ENCODE measurements at regions not wholly inside any gene's neighbourhood (a gene's known extent, or its start where the extent isn't known, plus 50 kb on each side); places are given as distances from the start of the nearest gene placed in this dataset.

DNA sequence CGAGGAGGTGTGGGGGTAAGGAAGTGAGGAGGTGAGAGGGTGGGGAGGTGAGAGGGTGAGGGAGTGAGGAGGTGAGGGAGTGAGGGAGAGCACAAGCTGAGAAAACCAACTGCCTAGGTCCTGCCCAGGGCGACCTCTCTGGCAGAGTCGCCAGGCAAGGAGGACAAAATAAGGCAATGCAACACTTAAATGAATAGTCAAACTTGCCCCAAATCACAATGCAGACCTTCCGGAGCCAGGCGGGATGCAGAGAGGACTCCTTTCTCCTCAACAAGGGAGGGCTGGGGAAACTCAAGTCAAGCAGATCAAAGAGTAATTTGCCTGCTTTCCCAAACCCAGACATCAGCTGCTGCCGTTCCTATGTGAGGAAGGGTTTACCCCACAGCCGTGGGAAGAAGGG, 86.0 kb downstream of the CCDC185 start:
- Mint-ChIP-seq H3K4me3 (ENCODE audit: low read depth) (no peak overlapping the region), H3K27me3 (peaks cover 41% of the 10 kb centered on the region), H3K36me3 (ENCODE audit: insufficient read depth) (no peaks in the 10 kb centered on the region), H3K9me3 (ENCODE audit: low read depth) (no peaks in the 10 kb centered on the region), H3K4me1 (ENCODE audit: low read depth) (peaks cover 4% of the 10 kb centered on the region), H3K27ac (no peak overlapping the region)
- TF ChIP-seq, protein P1, sequence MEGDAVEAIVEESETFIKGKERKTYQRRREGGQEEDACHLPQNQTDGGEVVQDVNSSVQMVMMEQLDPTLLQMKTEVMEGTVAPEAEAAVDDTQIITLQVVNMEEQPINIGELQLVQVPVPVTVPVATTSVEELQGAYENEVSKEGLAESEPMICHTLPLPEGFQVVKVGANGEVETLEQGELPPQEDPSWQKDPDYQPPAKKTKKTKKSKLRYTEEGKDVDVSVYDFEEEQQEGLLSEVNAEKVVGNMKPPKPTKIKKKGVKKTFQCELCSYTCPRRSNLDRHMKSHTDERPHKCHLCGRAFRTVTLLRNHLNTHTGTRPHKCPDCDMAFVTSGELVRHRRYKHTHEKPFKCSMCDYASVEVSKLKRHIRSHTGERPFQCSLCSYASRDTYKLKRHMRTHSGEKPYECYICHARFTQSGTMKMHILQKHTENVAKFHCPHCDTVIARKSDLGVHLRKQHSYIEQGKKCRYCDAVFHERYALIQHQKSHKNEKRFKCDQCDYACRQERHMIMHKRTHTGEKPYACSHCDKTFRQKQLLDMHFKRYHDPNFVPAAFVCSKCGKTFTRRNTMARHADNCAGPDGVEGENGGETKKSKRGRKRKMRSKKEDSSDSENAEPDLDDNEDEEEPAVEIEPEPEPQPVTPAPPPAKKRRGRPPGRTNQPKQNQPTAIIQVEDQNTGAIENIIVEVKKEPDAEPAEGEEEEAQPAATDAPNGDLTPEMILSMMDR (IDR thresholded peaks at IDR 0.05; ENCODE audit: unreplicated experiment), result no peak
- no peak for DNase-seq (ENCODE audit: low spot score, unreplicated experiment)

GRCh38 chr1:223479718-223480425, 86.7 kb downstream of the CCDC185 start:
- TF ChIP-seq, protein P1 (IDR thresholded peaks at IDR 0.05; ENCODE audit: unreplicated experiment), result no peak
- Mint-ChIP-seq H3K36me3 (ENCODE audit: insufficient read depth) (no peaks in the 10 kb centered on the region), H3K4me1 (ENCODE audit: low read depth) (peaks cover 4% of the 10 kb centered on the region), H3K27me3 (peaks cover 37% of the 10 kb centered on the region), H3K9me3 (ENCODE audit: low read depth) (no peaks in the 10 kb centered on the region), H3K27ac (no peak overlapping the region), H3K4me3 (ENCODE audit: low read depth) (no peak overlapping the region)
- no peak for DNase-seq (ENCODE audit: low spot score, unreplicated experiment)

- TF ChIP-seq, protein P1 (IDR thresholded peaks at IDR 0.05; ENCODE audit: unreplicated experiment), result no peak
- Mint-ChIP-seq H3K27ac (no peak overlapping the region), H3K4me1 (ENCODE audit: low read depth) (peaks cover 7% of the 10 kb centered on the region), H3K36me3 (ENCODE audit: insufficient read depth) (no peaks in the 10 kb centered on the region), H3K9me3 (ENCODE audit: low read depth) (no peaks in the 10 kb centered on the region), H3K4me3 (ENCODE audit: low read depth) (no peak overlapping the region), H3K27me3 (peaks cover 32% of the 10 kb centered on the region)
- DNase-seq (ENCODE audit: low spot score, unreplicated experiment), result no peak
These were observed 88.9 kb downstream of the CCDC185 start for GRCh38 chr1:223482132-223482531.

GRCh38 chr1:223482766-223483165, 89.6 kb downstream of the CCDC185 start:
- Mint-ChIP-seq H3K27me3 (peaks cover 27% of the 10 kb centered on the region), H3K4me3 (ENCODE audit: low read depth) (no peak overlapping the region), H3K4me1 (ENCODE audit: low read depth) (peaks cover 7% of the 10 kb centered on the region), H3K36me3 (ENCODE audit: insufficient read depth) (no peaks in the 10 kb centered on the region), H3K27ac (no peak overlapping the region), H3K9me3 (ENCODE audit: low read depth) (no peaks in the 10 kb centered on the region)
- DNase-seq (ENCODE audit: low spot score, unreplicated experiment), result no peak
- TF ChIP-seq, protein P1 (IDR thresholded peaks at IDR 0.05; ENCODE audit: unreplicated experiment), result no peak

GRCh38 chr1:223483511-223483910, 90.3 kb downstream of the CCDC185 start:
- Mint-ChIP-seq H3K4me3 (ENCODE audit: low read depth) (no peak overlapping the region), H3K9me3 (ENCODE audit: low read depth) (no peaks in the 10 kb centered on the region), H3K27ac (no peak overlapping the region), H3K4me1 (ENCODE audit: low read depth) (peaks cover 7% of the 10 kb centered on the region), H3K36me3 (ENCODE audit: insufficient read depth) (no peaks in the 10 kb centered on the region), H3K27me3 (peaks cover 25% of the 10 kb centered on the region)
- TF ChIP-seq, protein P1 (IDR thresholded peaks at IDR 0.05; ENCODE audit: unreplicated experiment), result no peak
- no peak for DNase-seq (ENCODE audit: low spot score, unreplicated experiment)
